ENCODE measurements at regions not wholly inside any gene's neighbourhood (a gene's known extent, or its start where the extent isn't known, plus 50 kb on each side); places are given as distances from the start of the nearest gene placed in this dataset.

DNA sequence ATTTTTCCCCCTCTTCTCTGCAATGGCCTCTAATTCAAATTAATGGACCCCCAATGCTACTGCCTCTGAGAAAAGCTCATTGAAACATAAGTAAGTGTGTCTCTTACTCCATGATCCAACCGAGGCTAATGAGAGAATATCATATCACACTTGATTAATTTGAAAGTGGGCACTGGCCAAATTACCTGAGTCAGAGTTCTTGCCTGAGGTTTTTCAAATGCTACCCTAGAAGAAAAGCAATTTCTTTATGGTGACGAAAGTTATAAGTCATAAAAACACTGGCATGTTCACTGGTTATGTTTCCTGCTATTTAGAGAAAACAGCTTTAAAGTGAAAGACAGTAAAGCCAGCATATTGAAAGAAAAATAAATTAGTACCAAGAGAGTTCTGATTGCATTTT lies 368.8 kb upstream of the TMPRSS15 start:
- TF ChIP-seq, protein P1, sequence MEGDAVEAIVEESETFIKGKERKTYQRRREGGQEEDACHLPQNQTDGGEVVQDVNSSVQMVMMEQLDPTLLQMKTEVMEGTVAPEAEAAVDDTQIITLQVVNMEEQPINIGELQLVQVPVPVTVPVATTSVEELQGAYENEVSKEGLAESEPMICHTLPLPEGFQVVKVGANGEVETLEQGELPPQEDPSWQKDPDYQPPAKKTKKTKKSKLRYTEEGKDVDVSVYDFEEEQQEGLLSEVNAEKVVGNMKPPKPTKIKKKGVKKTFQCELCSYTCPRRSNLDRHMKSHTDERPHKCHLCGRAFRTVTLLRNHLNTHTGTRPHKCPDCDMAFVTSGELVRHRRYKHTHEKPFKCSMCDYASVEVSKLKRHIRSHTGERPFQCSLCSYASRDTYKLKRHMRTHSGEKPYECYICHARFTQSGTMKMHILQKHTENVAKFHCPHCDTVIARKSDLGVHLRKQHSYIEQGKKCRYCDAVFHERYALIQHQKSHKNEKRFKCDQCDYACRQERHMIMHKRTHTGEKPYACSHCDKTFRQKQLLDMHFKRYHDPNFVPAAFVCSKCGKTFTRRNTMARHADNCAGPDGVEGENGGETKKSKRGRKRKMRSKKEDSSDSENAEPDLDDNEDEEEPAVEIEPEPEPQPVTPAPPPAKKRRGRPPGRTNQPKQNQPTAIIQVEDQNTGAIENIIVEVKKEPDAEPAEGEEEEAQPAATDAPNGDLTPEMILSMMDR (IDR thresholded peaks at IDR 0.05 in 4 of 5, conservative IDR thresholded peaks at IDR 0.05 in 1 of 5), result no peak
- no peak for TF ChIP-seq POLR2A (IDR thresholded peaks at IDR 0.05)

Measured in gastrocnemius medialis (tissue), 4 donors.